Smooth muscle cell of the brain vasculature (primary cell): ENCODE measurements at regions not wholly inside any gene's neighbourhood (a gene's known extent, or its start where the extent isn't known, plus 50 kb on each side); places are given as distances from the start of the nearest gene placed in this dataset.

Source experiments
- DNase-seq: peaks from one replicate; pipeline ENCODE4 v3.0.0-alpha.2; 2012; ENCODE audit warnings: low read depth, low spot score

DNA sequence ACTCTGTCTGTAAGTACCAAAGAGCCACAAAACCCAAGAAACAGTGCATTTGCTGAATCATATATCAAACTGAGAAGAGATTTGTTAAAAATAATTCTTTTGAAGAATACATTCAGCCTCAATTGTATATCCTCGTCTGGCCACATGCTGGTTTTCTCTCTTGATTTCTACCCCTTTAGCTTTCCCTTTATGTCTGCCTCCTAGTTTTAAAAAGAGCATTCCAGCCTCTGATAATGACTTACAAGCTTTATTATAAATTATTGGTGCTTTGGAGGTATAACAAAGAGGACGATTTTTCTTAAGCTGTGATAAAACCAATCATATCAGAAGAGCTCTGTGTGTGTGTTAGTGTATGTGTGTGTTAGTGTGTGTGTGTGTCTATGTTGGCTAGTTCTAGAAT, 70.4 kb upstream of the ROBO2 start:
- DNase-seq, result no peak

DNA sequence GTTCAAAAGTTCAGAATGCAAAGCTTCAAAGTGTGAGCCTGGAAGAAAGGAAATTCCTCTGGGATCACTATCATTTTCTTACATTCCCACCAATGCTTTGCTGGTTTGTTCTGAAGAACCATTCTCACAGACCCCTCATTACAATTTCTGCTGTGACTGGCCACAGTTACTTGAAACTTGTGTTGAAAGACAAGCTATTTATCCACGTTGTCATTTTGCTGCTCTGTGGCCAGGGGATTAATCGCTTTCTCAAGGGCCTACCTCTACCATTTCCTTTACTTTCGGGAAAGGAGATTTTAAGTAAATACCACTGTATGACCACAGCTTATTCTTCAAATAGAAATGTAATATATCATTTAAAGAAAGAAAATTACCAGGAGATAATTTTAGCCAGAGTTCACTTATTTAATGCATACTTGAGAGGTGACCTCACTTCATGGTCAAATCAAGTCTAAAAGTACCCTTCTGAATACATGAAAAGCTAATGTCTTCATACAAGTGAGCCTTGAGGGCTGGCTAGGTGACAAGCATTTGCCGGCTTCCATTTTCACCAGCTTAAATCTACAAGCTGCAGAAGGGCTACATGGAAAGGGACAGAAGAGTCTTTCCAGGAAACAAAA, 69.8 kb upstream of the ROBO2 start:
- DNase-seq, result no peak

DNA sequence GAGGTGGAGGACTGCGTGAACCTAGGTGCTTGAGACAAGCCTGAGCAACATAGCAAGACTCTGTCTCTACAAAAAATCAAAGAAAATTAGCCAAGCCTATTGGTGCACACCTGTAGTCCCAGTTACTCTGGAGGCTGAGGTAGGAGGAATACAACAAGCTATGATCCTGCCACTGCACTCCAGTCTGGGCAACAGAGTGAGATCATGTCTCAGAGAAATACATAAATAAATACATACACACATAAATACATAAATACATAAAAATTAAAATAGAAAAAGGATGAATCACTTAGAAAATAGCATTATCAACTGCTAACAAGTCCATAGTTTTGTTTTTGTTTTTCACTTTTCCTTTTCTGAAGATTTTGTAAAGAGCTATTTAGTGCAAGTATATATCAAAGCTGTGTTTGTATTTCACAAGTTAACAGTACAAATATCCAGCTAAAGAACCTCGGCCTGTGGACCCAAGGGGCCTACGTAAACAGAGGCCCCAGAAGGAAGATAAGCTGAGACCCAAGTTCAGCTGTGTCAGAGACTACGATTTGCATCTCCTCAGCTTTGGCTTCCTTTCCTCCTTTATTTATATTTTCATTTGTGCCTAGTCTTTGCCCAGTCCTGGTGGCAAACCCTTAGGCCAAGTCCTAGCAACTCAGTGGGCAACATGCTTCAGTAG, 67.1 kb upstream of the ROBO2 start:
- no peak for DNase-seq

DNA sequence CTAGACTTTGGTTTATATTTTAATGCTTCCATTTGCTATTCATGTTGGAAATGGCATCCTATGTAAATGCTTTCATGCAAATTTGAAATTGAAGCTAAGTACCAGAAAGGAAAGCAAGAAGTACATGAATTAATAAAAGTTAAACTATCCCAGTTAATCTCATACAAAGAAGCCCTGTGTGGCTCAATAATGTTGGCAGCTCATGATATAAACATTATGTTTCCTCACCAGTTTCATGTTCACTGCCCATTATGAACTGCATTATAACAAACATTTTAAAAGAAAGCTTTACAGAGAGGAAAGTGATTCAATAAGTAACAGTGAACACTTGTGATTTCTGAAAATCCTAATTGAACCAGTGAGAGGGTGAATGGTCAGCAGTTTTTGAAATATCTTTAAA, 62.9 kb upstream of the ROBO2 start:
- DNase-seq, result no peak

- DNase-seq, result no peak
Measured at GRCh38 chr3:76985645-76986044, 54.3 kb upstream of the ROBO2 start.

GRCh38 chr3:76986876-76987474, 52.9 kb upstream of the ROBO2 start:
- no peak for DNase-seq
